Progenitor cell of endocrine pancreas (in vitro differentiated cells): ENCODE measurements at regions not wholly inside any gene's neighbourhood (a gene's known extent, or its start where the extent isn't known, plus 50 kb on each side); places are given as distances from the start of the nearest gene placed in this dataset.

ENCODE experiments used
- DNase-seq: peaks from one replicate; pipeline ENCODE4 v3.0.0; 2021; ENCODE audit warnings: low spot score; ENCODE audit not compliant: unreplicated experiment
- H3K27ac Mint-ChIP-seq: 2 replicates; pipeline ENCODE4 v1.8.0; 2021; ENCODE audit warnings: mild to moderate bottlenecking, moderate library complexity, mixed read lengths
- H3K27me3 Mint-ChIP-seq: 2 replicates; pipeline ENCODE4 v1.8.0; 2021; ENCODE audit warnings: mixed read lengths
- H3K36me3 Mint-ChIP-seq: 2 replicates; pipeline ENCODE4 v1.8.0; 2022; ENCODE audit warnings: mixed read lengths; ENCODE audit not compliant: insufficient read depth
- H3K4me1 Mint-ChIP-seq: 2 replicates; pipeline ENCODE4 v1.8.0; 2021; ENCODE audit warnings: low read depth, mixed read lengths
- H3K4me3 Mint-ChIP-seq: 2 replicates; pipeline ENCODE4 v1.8.0; 2021; ENCODE audit warnings: low read depth, mild to moderate bottlenecking, moderate library complexity, mixed read lengths
- H3K9me3 Mint-ChIP-seq: 2 replicates; pipeline ENCODE4 v1.8.0; 2021; ENCODE audit warnings: low read depth, mixed read lengths
- CTCF ChIP-seq: fragments of 200-600 bp; sonication (generic); IDR thresholded peaks from one replicate; pipeline ENCODE4 v1.5.0; 2021; ENCODE audit warnings: antibody characterized with exemption, mild to moderate bottlenecking; ENCODE audit not compliant: unreplicated experiment

- Mint-ChIP-seq H3K27me3 (peaks cover 35% of the 10 kb centered on the region), H3K4me3 (no peak overlapping the region), H3K27ac (no peak overlapping the region), H3K36me3 (no peaks in the 10 kb centered on the region), H3K4me1 (peaks cover 1% of the 10 kb centered on the region), H3K9me3 (no peaks in the 10 kb centered on the region)
- no peak for DNase-seq
- TF ChIP-seq CTCF = no peak
Observed at GRCh38 chr6:40340957-40341356, 246.2 kb downstream of the LRFN2 start.

GRCh38 chr6:40340196-40340595, 247.0 kb downstream of the LRFN2 start:
- no peak for TF ChIP-seq CTCF
- H3K4me3 Mint-ChIP-seq = no peak overlapping the region
- H3K4me1 Mint-ChIP-seq = peaks cover 1% of the 10 kb centered on the region
- no peaks in the 10 kb centered on the region for H3K36me3 Mint-ChIP-seq
- no peak for DNase-seq
- no peaks in the 10 kb centered on the region for H3K9me3 Mint-ChIP-seq
- peaks cover 43% of the 10 kb centered on the region for H3K27me3 Mint-ChIP-seq
- no peak overlapping the region for H3K27ac Mint-ChIP-seq

- TF ChIP-seq CTCF = no peak
- H3K4me3 Mint-ChIP-seq = no peak overlapping the region
- H3K27me3 Mint-ChIP-seq = peaks cover 55% of the 10 kb centered on the region
- no peaks in the 10 kb centered on the region for H3K9me3 Mint-ChIP-seq
- H3K27ac Mint-ChIP-seq = no peak overlapping the region
- H3K36me3 Mint-ChIP-seq = no peaks in the 10 kb centered on the region
- peaks cover 3% of the 10 kb centered on the region for H3K4me1 Mint-ChIP-seq
- no peak for DNase-seq
Observed at GRCh38 chr6:40338306-40338705, 248.9 kb downstream of the LRFN2 start.

GRCh38 chr6:40336940-40337760, 250.0 kb downstream of the LRFN2 start:
- TF ChIP-seq CTCF = no peak
- no peaks in the 10 kb centered on the region for H3K9me3 Mint-ChIP-seq
- peaks cover 3% of the 10 kb centered on the region for H3K4me1 Mint-ChIP-seq
- peaks cover 59% of the 10 kb centered on the region for H3K27me3 Mint-ChIP-seq
- DNase-seq = no peak
- H3K36me3 Mint-ChIP-seq = no peaks in the 10 kb centered on the region
- H3K27ac Mint-ChIP-seq = no peak overlapping the region
- no peak overlapping the region for H3K4me3 Mint-ChIP-seq

- Mint-ChIP-seq H3K9me3 (no peaks in the 10 kb centered on the region), H3K27me3 (peaks cover 65% of the 10 kb centered on the region), H3K27ac (no peak overlapping the region), H3K36me3 (no peaks in the 10 kb centered on the region), H3K4me1 (peaks cover 3% of the 10 kb centered on the region), H3K4me3 (no peak overlapping the region)
- TF ChIP-seq CTCF = no peak
- DNase-seq = no peak
Observed at GRCh38 chr6:40336296-40336695, 250.9 kb downstream of the LRFN2 start.
